CD4-positive, alpha-beta T cell treated with Interleukin-17A for 4 hours (primary cell): ENCODE measurements at regions not wholly inside any gene's neighbourhood (a gene's known extent, or its start where the extent isn't known, plus 50 kb on each side); places are given as distances from the start of the nearest gene placed in this dataset.
"Not testable (repeated sequence)": the region's sequence is repeated elsewhere in the genome, so short reads cannot be mapped to it uniquely, and the experiment has no call there.

ENCODE experiments used
- DNase-seq: peaks from one replicate; pipeline ENCODE4 v3.0.0-alpha.2; 2020; ENCODE audit warnings: mixed read lengths

DNA sequence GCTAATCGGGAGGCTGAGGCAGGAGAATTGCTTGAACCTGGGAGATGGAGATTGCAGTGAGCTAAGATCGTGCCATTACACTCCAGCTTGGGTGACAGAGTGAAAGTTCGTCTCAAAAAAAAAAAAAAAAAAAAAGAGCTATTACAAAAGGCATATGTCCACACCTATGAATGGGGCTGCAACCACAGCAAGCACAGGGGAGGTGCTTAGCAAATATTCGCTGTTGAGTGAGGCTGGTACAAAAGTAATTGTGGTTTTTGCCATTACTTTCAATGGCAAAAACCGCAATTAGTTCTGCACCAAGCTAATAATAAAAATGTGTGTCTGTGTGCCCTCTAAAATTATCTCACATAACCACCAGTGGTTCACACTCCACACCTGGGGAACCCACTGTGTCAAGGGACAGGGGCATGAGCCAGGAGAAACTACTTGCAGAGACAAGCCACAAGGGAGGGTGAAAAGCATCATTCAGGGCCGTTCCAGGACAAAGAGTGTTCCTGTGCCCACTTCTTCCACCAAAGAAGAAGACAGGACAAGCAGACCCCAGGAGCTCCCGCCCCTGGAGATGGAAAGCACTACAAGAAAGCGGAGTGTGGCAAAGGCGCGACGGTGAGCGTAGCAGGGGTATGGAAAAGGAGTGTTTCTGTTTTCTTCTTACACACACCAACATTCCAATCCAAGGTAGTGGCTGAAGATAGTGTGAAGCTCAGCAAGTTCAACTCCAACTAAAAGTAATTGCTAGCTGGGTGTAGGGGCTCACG, 84.4 kb upstream of the CNEP1R1 start:
- DNase-seq = no peak

- no peak for DNase-seq
Observed at GRCh38 chr16:49944221-49944620, 80.8 kb upstream of the CNEP1R1 start.

DNA sequence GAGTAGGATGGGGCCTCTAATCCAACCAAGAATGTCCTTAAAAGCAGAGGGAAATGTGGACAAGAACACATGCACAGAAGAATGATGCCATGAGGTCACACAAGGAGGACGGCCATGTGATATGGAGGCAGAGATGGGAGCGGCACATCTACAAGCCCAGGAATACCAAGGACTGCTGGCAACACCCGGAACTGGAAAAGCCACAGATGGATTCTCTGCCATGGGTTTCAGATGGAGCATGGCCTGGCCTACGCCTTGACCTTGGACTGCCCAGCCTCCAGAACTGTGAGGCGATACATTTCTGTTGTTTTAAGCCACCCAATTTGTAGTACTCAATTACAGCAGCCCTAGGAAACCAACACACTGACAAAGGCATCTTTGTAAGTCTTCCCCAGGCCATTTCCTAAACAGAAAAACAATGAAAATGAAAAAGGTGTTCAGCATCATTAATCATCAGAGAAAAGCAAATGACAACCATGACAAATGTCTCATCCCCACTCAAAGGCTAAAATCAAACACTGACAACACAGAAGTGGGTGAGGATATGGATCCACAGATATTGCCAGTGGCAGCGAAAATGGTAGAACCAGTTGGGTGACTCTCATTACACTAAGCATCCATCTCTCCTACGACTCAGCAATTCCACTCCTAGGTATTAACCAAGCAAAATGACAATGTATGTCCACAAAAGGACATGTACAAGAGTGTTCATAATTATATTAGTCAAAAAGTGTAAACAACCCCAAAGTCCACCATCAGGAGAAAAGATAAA, 76.9 kb upstream of the CNEP1R1 start:
- DNase-seq = no peak

- DNase-seq = no peak
Observed at GRCh38 chr16:49951574-49952195, 73.3 kb upstream of the CNEP1R1 start.

DNA sequence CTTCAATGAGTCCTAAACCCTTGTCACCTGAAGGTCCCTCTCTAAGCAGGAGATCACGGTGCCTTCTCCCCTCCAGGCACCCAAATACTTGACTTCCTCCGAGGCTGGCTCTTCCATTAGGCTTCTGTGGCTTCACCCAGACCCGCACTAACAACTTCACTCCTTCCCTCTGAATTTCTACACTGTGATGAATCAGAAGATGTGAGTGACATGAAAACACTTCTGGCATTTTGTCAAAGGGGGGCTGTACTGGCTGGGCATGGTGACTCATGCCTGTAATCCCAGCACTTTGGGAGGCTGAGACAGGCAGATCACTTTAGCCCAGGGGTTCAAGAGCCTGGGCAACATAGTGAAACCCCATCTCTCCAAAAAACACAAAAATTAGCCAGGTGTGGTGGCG, 72.6 kb upstream of the CNEP1R1 start:
- DNase-seq = no peak

DNA sequence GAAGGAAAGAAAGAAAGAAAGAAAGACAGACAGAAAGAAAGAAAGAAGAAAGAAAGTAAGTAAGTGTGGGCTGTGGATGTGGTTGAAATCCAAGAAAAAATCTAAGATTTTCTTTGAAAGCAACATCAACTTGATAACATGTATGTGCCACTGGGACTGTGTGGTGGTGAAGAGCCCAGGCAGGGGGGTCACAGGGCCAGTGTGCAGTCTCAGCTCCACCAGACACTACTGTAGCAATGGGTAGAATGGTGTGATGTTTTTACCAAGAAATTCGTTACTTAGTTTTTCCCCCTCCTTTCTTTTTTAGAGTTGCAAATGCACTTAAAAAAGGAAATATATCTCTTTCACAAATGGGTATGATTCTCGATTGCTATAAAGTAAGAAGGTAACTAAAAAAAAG, 71.9 kb upstream of the CNEP1R1 start:
- no peak for DNase-seq

- DNase-seq = no peak
Observed at GRCh38 chr16:49955858-49956257, 69.2 kb upstream of the CNEP1R1 start.

GRCh38 chr16:49956915-49957314, 68.1 kb upstream of the CNEP1R1 start:
- DNase-seq = no peak

DNA sequence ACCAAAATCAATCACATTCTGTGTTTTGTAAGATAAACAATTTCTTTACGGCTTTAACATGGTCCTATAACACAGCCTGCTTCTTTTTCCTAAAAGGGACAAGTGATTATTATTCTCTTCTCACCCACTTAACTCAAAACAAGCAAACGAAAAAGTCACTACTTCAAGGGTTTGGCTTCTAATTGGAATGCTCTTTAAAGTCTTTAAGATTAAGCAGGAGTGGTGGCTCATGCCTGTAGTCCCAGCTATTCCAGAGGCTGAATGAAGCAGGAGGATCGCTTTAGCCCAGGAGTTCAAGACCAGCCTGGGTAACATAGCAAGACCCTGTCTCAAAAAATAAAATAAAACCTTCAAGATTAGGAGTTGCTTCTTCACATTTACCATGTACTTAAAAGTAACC, 66.6 kb upstream of the CNEP1R1 start:
- DNase-seq = no peak

GRCh38 chr16:49959552-49960277, 65.3 kb upstream of the CNEP1R1 start:
- no peak for DNase-seq

- no peak for DNase-seq
Observed at GRCh38 chr16:49961089-49961488, 63.9 kb upstream of the CNEP1R1 start.

GRCh38 chr16:49962566-49962965, 62.5 kb upstream of the CNEP1R1 start:
- not testable (repeated sequence) for DNase-seq

GRCh38 chr16:49964316-49964715, 60.7 kb upstream of the CNEP1R1 start:
- DNase-seq = no peak

DNA sequence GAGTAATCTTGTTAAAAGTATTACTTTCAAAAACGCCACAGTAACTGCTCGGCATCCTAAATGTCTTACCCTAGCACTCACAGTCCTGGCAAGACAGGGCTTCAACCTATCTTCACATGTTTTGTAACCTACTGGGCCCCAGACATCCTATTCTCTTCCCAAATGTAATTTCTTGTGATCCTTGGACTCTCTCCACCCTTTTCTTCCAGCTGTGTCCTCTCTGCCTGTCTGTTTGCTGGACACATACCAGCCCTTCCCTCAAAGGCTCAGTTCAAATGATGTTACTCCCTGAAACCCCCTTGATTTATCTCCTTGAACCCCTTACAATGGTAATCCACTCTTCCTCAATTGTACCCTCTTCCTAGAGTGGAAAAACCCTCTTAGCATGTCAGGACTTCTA, 60.1 kb upstream of the CNEP1R1 start:
- DNase-seq = no peak

DNA sequence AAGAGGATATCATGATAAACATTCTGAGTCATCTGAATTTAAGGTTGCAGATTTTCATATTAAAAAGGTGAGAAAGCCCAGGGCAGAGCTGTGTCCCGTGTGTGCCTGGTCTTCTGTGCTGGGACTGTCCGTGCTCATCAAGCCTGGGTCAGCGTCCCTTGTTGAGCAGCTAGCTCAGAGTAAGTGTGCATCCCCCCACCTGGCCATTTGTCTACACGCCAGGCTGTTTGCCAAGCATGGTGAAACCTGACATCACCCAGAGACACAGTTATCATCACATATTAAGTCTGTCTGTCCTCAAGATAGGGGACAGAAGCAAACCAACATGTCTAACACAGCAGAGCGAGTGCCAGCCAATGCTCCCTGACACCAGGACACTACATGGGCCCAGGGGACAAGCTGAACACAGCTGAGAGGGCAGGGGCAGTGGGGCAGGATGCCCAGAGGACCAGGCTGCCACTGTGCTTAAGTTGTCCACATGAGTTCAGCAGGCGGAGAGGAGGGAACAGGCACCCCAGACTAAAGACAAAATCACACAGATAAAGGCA, 57.9 kb upstream of the CNEP1R1 start:
- no peak for DNase-seq

DNA sequence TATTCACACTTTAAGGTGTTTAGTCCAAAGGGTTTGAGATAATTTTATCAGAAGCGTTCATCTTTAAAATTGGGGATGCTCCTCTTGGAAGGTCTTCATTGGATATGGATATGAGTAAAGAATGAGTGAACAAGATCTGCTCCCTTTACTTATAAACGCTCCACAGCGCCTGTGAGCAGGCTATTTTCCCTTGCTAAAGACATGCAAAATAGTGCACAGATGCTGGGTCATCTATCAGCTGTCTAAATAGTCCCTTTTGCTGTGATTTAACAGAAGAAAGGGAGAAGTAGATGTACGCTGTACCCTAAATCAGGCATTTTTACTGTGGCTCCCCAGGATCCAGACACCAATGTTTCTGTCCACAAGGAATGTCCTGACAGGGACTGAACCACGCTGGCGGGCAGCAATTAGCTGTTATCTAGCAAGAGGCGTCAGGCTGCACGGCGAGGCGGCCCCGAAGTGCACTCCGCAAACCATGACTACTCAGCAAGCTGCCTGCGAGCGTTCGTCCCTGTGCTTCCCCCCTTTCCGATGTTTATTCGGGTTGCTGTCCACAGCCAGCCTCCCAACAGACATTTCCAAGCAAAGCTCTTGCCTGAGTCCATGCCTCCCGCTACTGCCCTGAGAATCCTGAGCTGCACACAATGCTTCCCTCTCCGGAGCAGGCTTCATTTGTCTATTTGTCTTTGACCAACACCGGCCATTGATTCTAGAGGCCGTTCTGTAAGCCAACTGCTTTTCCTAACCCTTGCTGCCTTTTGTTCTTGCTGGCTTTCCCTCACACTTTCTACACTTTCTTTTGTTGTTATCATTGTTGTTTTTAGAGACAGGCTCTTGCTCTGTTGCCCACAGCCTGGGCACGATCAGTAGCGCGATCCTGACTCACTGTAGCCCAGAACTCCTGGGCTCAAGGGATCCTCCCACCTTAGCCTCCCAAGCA, 55.7 kb upstream of the CNEP1R1 start:
- no peak for DNase-seq

- DNase-seq = no peak
Observed at GRCh38 chr16:49970797-49971431, 54.1 kb upstream of the CNEP1R1 start.

- no peak for DNase-seq
Observed at GRCh38 chr16:49972280-49972679, 52.7 kb upstream of the CNEP1R1 start.

DNA sequence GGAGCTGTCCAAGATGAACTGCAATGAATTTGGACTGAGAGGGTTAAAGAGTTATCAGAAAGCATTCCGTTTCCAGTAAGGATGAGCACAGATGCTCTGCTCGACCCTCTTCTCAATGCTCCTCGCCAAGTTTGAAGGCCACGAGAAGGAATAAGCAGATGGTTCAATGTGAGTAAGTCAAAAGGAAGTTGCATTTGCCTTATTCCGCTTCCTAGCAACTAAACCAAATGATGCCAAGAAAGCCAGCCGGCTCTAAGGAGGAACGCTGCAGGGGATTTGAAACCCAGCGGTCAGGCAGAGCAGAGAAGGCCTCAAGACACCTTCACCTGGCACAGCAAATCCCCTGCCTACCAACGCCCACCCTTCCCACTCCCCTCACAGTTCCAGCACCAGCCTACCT, 52.1 kb upstream of the CNEP1R1 start:
- no peak for DNase-seq
